ENCODE measurements at regions not wholly inside any gene's neighbourhood (a gene's known extent, or its start where the extent isn't known, plus 50 kb on each side); places are given as distances from the start of the nearest gene placed in this dataset.
"Not testable (repeated sequence)": the region's sequence is repeated elsewhere in the genome, so short reads cannot be mapped to it uniquely, and the experiment has no call there.

DNA sequence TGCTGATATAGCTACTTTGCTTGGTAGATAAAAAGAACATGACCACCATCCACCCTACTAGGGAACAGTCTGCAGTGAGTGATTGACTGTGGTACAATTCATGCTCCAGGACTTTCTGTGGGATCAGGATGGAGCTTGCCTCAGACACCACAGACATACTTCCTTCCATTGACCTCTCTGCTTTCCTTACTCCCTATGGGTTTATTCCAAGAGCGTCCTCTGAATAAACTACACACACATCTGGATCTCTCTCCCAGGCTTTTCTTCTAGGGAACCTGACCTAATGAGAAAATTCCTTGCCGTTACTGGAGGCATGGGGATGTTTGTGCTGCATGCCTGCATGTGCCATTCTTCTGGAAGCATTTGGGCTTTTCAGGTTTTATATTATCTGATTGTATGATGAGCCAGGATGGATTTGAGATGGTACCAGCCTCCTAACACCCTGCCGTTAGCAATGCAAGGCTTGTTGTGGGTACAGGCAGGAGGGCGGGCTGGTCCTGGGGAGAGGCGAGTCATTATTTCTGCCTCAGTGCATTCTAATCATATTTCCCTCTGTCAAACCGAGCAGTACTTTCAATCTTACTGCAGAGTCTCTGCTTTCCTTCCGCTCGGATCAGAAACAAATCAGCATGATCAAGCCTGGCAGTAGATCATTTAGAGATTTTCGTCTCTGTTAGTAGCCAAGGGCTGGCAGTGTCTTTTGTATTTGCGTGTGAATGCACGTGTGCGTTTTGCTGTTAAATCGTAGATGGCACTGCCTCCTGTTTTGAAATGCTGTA lies 279.2 kb downstream of the PDCD6IP start:
- no peak overlapping the region for H3K4me3 ChIP-seq
- WGBS, 2 donors, result 65% methylated on average over 13 of the region's 13 CpGs
- TF ChIP-seq POLR2A (IDR thresholded peaks at IDR 0.05) (no peak), EP300 (IDR thresholded peaks at IDR 0.05) (no peak)
- TF ChIP-seq, protein P1, sequence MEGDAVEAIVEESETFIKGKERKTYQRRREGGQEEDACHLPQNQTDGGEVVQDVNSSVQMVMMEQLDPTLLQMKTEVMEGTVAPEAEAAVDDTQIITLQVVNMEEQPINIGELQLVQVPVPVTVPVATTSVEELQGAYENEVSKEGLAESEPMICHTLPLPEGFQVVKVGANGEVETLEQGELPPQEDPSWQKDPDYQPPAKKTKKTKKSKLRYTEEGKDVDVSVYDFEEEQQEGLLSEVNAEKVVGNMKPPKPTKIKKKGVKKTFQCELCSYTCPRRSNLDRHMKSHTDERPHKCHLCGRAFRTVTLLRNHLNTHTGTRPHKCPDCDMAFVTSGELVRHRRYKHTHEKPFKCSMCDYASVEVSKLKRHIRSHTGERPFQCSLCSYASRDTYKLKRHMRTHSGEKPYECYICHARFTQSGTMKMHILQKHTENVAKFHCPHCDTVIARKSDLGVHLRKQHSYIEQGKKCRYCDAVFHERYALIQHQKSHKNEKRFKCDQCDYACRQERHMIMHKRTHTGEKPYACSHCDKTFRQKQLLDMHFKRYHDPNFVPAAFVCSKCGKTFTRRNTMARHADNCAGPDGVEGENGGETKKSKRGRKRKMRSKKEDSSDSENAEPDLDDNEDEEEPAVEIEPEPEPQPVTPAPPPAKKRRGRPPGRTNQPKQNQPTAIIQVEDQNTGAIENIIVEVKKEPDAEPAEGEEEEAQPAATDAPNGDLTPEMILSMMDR (IDR thresholded peaks at IDR 0.05), result no peak
- H3K36me3 ChIP-seq, result no peaks in the 10 kb centered on the region
- DNase-seq (ENCODE audit: low spot score in 2 of 2), result no peak
- no peak overlapping the region for H3K27ac ChIP-seq
- H3K4me1 ChIP-seq, result no peaks in the 10 kb centered on the region
- no peaks in the 10 kb centered on the region for H3K27me3 ChIP-seq
- H3K9me3 ChIP-seq, result peaks cover 0 to 4% (median 0%) of the 10 kb centered on the region in 4 donors

DNA sequence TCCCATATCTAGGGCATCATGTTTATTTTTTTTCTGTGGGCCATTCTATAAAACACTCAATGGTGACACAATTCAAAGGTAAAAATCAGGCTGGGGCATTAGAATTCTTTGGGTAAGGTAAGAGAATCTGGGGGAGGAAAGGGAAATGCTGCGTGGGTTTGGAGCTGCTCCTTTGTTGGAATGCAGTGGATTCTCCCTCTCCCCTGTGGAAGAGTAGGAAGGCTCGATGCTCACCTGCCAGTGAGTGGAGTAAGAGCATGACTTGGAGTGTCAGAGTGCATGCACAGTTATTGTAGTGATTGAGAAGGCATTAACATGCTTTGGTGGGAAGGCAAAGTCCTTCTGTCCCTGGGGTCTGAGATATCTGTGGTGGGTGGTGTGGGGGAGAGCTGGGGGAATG lies 280.0 kb downstream of the PDCD6IP start:
- no peaks in the 10 kb centered on the region for H3K36me3 ChIP-seq
- DNase-seq (ENCODE audit: low spot score in 2 of 2), result no peak
- WGBS, 2 donors, result 62 to 63% methylated on average over 2 of the region's 2 CpGs
- H3K27ac ChIP-seq, result no peak overlapping the region
- H3K4me3 ChIP-seq, result no peak overlapping the region
- H3K27me3 ChIP-seq, result no peaks in the 10 kb centered on the region
- TF ChIP-seq POLR2A (IDR thresholded peaks at IDR 0.05) (no peak), EP300 (IDR thresholded peaks at IDR 0.05) (no peak)
- TF ChIP-seq, protein P1 (IDR thresholded peaks at IDR 0.05), result no peak
- peaks cover 0 to 4% (median 0%) of the 10 kb centered on the region in 4 donors for H3K9me3 ChIP-seq
- H3K4me1 ChIP-seq, result no peaks in the 10 kb centered on the region

DNA sequence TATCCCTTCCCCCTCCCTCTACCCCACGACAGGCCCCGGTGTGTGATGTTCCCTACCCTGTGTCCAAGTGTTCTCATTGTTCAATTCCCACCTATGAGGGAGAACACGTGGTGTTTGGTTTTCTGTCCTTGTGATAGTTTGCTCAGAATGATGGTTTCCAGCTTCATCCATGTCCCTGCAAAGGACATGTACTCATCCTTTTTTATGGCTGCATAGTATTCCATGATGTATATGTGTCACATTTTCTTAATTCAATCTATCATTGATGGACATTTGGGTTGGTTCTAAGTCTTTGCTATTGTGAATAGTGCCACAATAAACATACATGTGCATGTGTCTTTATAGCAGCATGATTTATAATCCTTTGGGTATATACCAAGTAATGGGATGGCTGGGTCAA lies 281.4 kb downstream of the PDCD6IP start:
- H3K4me1 ChIP-seq; H3K9me3 ChIP-seq; H3K4me3 ChIP-seq; DNase-seq (ENCODE audit: low spot score in 2 of 2); H3K27ac ChIP-seq; H3K27me3 ChIP-seq; H3K36me3 ChIP-seq: not testable (repeated sequence)
- WGBS, 2 donors, result 90 to 97% methylated on average over 3 of the region's 3 CpGs

DNA sequence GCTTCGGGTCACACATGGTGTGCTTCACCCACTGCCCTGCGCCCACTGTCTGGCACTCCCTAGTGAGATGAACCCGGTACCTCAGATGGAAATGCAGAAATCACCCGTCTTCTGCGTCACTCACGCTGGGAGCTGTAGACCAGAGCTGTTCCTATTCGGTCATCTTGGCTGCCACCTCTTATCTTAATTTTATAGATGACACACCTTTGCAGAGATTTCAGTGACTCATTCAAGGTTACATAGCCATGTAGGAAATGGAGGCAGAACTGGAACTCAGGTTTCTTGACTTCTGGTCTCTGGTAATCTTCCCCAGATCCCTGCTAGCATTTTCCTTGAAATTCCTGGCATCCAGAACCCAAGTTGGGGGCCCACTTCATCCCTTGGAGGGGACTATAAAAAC lies 291.9 kb downstream of the PDCD6IP start:
- H3K27ac ChIP-seq; DNase-seq (ENCODE audit: low spot score in 2 of 2): not testable (repeated sequence)
- WGBS, 2 donors, result 94 to 95% methylated on average over 7 of the region's 7 CpGs

DNA sequence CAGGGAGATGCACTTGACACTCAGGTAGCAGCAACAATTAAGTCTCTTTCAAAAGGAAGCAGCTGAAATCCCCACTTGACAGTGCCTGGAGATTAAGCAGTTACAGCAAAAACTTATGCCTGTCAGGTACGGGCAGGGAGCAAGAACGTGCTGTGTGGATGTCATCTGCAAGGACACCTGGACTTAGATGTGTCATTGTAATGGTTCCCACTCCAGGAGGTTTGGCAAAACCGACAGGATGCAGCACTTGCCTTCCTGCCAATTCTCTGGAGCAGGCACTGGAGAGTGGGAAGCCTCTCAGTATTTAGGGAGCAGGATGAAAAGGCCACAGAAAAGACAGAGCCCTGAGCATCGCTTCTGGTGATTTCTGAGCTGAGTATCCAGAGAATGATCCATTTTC lies 292.4 kb downstream of the PDCD6IP start:
- H3K27ac ChIP-seq, result no peak overlapping the region
- H3K27me3 ChIP-seq, result no peaks in the 10 kb centered on the region
- H3K9me3 ChIP-seq, result peaks cover 0 to 18% (median 0%) of the 10 kb centered on the region in 4 donors
- no peaks in the 10 kb centered on the region for H3K36me3 ChIP-seq
- no peak overlapping the region for H3K4me3 ChIP-seq
- TF ChIP-seq, protein P1 (IDR thresholded peaks at IDR 0.05), result no peak
- no peak for TF ChIP-seq POLR2A (IDR thresholded peaks at IDR 0.05)
- no peak for TF ChIP-seq EP300 (IDR thresholded peaks at IDR 0.05)
- no peak for DNase-seq (ENCODE audit: low spot score in 2 of 2)
- WGBS, 2 donors, result 64 to 78% methylated on average over 3 to 4 of the region's 4 CpGs
- H3K4me1 ChIP-seq, result no peaks in the 10 kb centered on the region

More for the DNA sequence above, 291.9 kb downstream of the PDCD6IP start:
- peaks cover 0 to 23% (median 0%) of the 10 kb centered on the region in 4 donors for H3K9me3 ChIP-seq
- not testable (repeated sequence) for H3K4me3 ChIP-seq, H3K36me3 ChIP-seq, H3K4me1 ChIP-seq, H3K27me3 ChIP-seq

DNA sequence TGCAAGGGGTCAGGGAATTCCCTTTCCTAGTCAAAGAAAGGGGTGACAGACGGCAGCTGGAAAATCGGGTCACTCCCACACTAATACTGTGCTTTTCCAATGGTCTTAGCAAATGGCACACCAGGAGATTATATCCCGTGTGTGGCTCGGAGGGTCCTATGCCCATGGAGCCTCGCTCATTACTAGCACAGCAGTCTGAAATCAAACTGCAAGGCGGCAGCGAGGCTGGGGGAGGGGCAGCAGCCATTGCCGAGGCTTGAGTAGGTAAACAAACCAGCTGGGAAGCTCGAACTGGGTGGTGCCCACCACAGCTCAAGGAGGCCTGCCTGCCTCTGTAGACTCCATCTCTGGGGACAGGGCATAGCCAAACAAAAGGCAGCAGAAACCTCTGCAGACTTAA lies 295.9 kb downstream of the PDCD6IP start:
- not testable (repeated sequence) for H3K4me3 ChIP-seq; H3K4me1 ChIP-seq; H3K27me3 ChIP-seq; DNase-seq (ENCODE audit: low spot score in 2 of 2); H3K36me3 ChIP-seq; H3K27ac ChIP-seq
- WGBS, 2 donors, result 86 to 94% methylated on average over 9 of the region's 9 CpGs
- H3K9me3 ChIP-seq, result peaks cover 0 to 25% (median 0%) of the 10 kb centered on the region in 4 donors

Data from tibial nerve (tissue), 4 donors.